Lung (tissue), 11 donors: ENCODE measurements at regions not wholly inside any gene's neighbourhood (a gene's known extent, or its start where the extent isn't known, plus 50 kb on each side); places are given as distances from the start of the nearest gene placed in this dataset.

ENCODE experiments used
- ATAC-seq: fragments of 200-7000 bp; cut with Tn5 transposase; one replicate; pipeline ENCODE4 v1.9.1; 2020; ENCODE audit warnings: moderate number of reproducible peaks; ENCODE audit not compliant: insufficient read depth, low FRiP score
- DNase-seq, 3 donors: peaks; one replicate each; pipeline ENCODE4 v3.0.0-alpha.2; 2013 to 2017
- H3K27ac ChIP-seq, 2 donors: one replicate each; pipeline ENCODE4 v1.5.1; 2013; ENCODE audit warnings: mild to moderate bottlenecking in 2 of 2, moderate library complexity in 2 of 2, control low read depth in 1 of 2, inconsistent platforms in 1 of 2, low read depth in 1 of 2, low read length in 1 of 2
- H3K27me3 ChIP-seq, 3 donors: one replicate each; pipeline ENCODE4 v1.5.1; 2013; ENCODE audit warnings: low read length in 2 of 3; ENCODE audit not compliant: control insufficient read depth in 3 of 3, insufficient read depth in 3 of 3
- H3K36me3 ChIP-seq, 4 donors: one replicate each; pipeline ENCODE4 v1.5.1; 2013; ENCODE audit warnings: low read length in 4 of 4, mild to moderate bottlenecking in 1 of 4, moderate library complexity in 1 of 4; ENCODE audit not compliant: control insufficient read depth in 4 of 4, insufficient read depth in 4 of 4
- H3K4me1 ChIP-seq, 5 donors: one replicate each; pipeline ENCODE4 v1.5.1; 2013; ENCODE audit warnings: low read length in 5 of 5, mild to moderate bottlenecking in 2 of 5, moderate library complexity in 1 of 5; ENCODE audit not compliant: control insufficient read depth in 5 of 5, insufficient read depth in 5 of 5
- H3K4me3 ChIP-seq: one replicate; pipeline ENCODE4 v1.5.1; 2013; ENCODE audit warnings: mild to moderate bottlenecking, control low read depth, moderate library complexity
- H3K9ac ChIP-seq, 2 donors: one replicate each; pipeline ENCODE4 v1.5.1; 2013; ENCODE audit warnings: low read length in 2 of 2, control low read depth in 1 of 2; ENCODE audit not compliant: insufficient read depth in 1 of 2
- H3K9me3 ChIP-seq, 4 donors: one replicate each; pipeline ENCODE4 v1.5.1; 2013; ENCODE audit warnings: low read length in 3 of 4, mild to moderate bottlenecking in 1 of 4, moderate library complexity in 1 of 4; ENCODE audit not compliant: control insufficient read depth in 4 of 4, insufficient read depth in 3 of 4
- CTCF ChIP-seq: IDR thresholded peaks from 2 replicates; pipeline ENCODE4 v1.5.1; 2012; ENCODE audit warnings: mild to moderate bottlenecking; ENCODE audit errors: control extremely low read depth, extremely low read depth
- WGBS, 2 donors: extraction: QIAGEN DNeasy Blood & Tissue Kit; methylation state at CpG; one replicate each; pipeline ENCODE4 v1.1.7; 2013; 5-methylcytosine and 5-hydroxymethylcytosine counted together
- donor health status: control.
- donor health status: control.
- donor health status: Bipolar disorder and iron deficiency.
- donor health status: healthy.
- donor health status: DM: yes; HTN: yes; CAD: no.

DNA sequence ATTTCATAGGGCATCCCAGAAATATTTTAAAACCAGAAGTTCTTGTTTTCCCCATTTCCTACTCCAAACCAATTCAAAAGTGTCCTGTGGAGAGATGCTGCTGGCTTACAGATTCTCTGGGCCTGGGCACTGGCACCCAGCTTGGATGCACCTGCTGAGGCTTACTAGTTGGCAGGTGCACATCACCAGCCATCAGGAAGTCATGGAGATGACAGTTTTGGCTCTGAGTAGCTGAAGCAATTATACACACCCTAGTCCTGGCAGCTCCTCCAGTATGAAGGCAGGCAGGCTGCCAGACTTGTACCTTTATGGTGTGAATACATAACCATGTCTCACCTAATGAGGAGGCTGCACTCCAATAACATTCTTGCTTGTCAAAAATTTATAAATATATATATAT, 276.6 kb upstream of the GHITM start:
- no peak overlapping the region for H3K9ac ChIP-seq
- no peak for TF ChIP-seq CTCF
- H3K9me3 ChIP-seq, result no peaks in the 10 kb centered on the region
- H3K27ac ChIP-seq, result no peak overlapping the region
- no peak for ATAC-seq
- H3K27me3 ChIP-seq, result no peaks in the 10 kb centered on the region
- H3K36me3 ChIP-seq, result no peaks in the 10 kb centered on the region
- no peak for DNase-seq
- no peak overlapping the region for H3K4me3 ChIP-seq
- H3K4me1 ChIP-seq, result no peaks in the 10 kb centered on the region

- Histone ChIP-seq H3K9me3 (no peaks in the 10 kb centered on the region), H3K4me1 (no peaks in the 10 kb centered on the region), H3K4me3 (no peak overlapping the region), H3K27ac (no peak overlapping the region), H3K36me3 (no peaks in the 10 kb centered on the region), H3K9ac (no peak overlapping the region), H3K27me3 (no peaks in the 10 kb centered on the region)
- DNase-seq (no peak), ATAC-seq (no peak)
- 94% methylated on average over 7 of the region's 7 CpGs for WGBS, 2 donors
- no peak for TF ChIP-seq CTCF
Observed at GRCh38 chr10:83863283-83863966, 275.9 kb upstream of the GHITM start.

GRCh38 chr10:83869898-83870297, 269.4 kb upstream of the GHITM start:
- no peak for ATAC-seq
- 89 to 95% methylated on average over 6 of the region's 6 CpGs for WGBS, 2 donors

More at GRCh38 chr10:83869898-83870297, 269.4 kb upstream of the GHITM start:
- Histone ChIP-seq H3K9ac (no peak overlapping the region), H3K27ac (no peak overlapping the region), H3K4me3 (no peak overlapping the region), H3K36me3 (no peaks in the 10 kb centered on the region), H3K4me1 (peaks cover 0 to 3% (median 0%) of the 10 kb centered on the region in 5 donors), H3K27me3 (no peaks in the 10 kb centered on the region), H3K9me3 (no peaks in the 10 kb centered on the region)
- no peak for DNase-seq
- no peak for TF ChIP-seq CTCF
